MCF 10A (cell line): ENCODE measurements at regions not wholly inside any gene's neighbourhood (a gene's known extent, or its start where the extent isn't known, plus 50 kb on each side); places are given as distances from the start of the nearest gene placed in this dataset.

Source experiments
- BruUV-seq: library from RNA; stranded (reverse); fragments of 400-500 nt; replicated peaks from 2 replicates; lab custom pipeline; 2021; lab: Mats Ljungman, UMichigan
- CTCF ChIA-PET: fragments of 300-600 bp; sonication (Branson Sonifier 250); formaldehyde crosslinking; extraction: SDS; loops from one replicate; lab custom pipeline; 2021; ENCODE audit warnings: antibody characterized with exemption, inconsistent platforms; lab: Yijun Ruan, JAX
- POLR2A ChIA-PET: fragments of 300-600, 350-650 bp; sonication (Branson Sonifier 250); formaldehyde crosslinking; extraction: SDS; loops from one replicate; lab custom pipeline; 2020; ENCODE audit warnings: antibody characterized with exemption, inconsistent platforms; lab: Yijun Ruan, JAX
- DNase-seq: peaks from one replicate; pipeline ENCODE4 v3.0.0-alpha.2; 2018; ENCODE audit not compliant: unreplicated experiment
- H3K27ac Mint-ChIP-seq: one replicate; pipeline ENCODE4 v1.8.0; 2022; ENCODE audit warnings: mild to moderate bottlenecking, low read depth, mixed read lengths; ENCODE audit not compliant: unreplicated experiment
- H3K27me3 Mint-ChIP-seq: one replicate; pipeline ENCODE4 v1.8.0; 2022; ENCODE audit warnings: mixed read lengths; ENCODE audit not compliant: insufficient read depth, unreplicated experiment
- H3K36me3 Mint-ChIP-seq: one replicate; pipeline ENCODE4 v1.8.0; 2022; ENCODE audit warnings: mild to moderate bottlenecking, moderate library complexity, mixed read lengths; ENCODE audit not compliant: insufficient read depth, unreplicated experiment
- H3K4me1 Mint-ChIP-seq: one replicate; pipeline ENCODE4 v1.8.0; 2022; ENCODE audit warnings: mixed read lengths; ENCODE audit not compliant: insufficient read depth, unreplicated experiment
- H3K4me3 Mint-ChIP-seq: one replicate; pipeline ENCODE4 v1.8.0; 2022; ENCODE audit warnings: mild to moderate bottlenecking, moderate library complexity, mixed read lengths; ENCODE audit not compliant: unreplicated experiment
- H3K9me3 Mint-ChIP-seq: one replicate; pipeline ENCODE4 v1.8.0; 2022; ENCODE audit warnings: mixed read lengths; ENCODE audit not compliant: unreplicated experiment
- CTCF ChIP-seq: fragments of 200-600 bp; IDR thresholded peaks from one replicate; pipeline ENCODE4 v1.8.0; 2022; ENCODE audit warnings: antibody characterized with exemption, mild to moderate bottlenecking; ENCODE audit not compliant: unreplicated experiment
- intact Hi-C: fragments of 100-400 bp; cut with micrococcal nuclease; formaldehyde crosslinking; loops from 2 replicates; pipeline ENCODE4 v1.14.1; 2022

- Mint-ChIP-seq H3K27ac (no peak overlapping the region), H3K9me3 (no peaks in the 10 kb centered on the region), H3K4me1 (no peaks in the 10 kb centered on the region), H3K27me3 (no peaks in the 10 kb centered on the region), H3K36me3 (no peaks in the 10 kb centered on the region), H3K4me3 (no peak overlapping the region)
- CTCF ChIA-PET, result no interaction called here
- intact Hi-C loops, result no loop called here
- POLR2A ChIA-PET, result no interaction called here
- no peak for TF ChIP-seq CTCF
- BruUV-seq, result no TSS peak
- DNase-seq, result no peak
Observed at GRCh38 chr4:125951261-125951887, 636.6 kb downstream of the FAT4 start.

GRCh38 chr4:125952631-125953030 lies 637.9 kb downstream of the FAT4 start:
- CTCF ChIA-PET, result interaction anchor here (0.6 to 0.8 kb wide), 2 partner anchors 583 to 1576 kb away, joined by 3 read pairs; no protein-coding TSS in a partner anchor
- H3K4me3 Mint-ChIP-seq, result no peak overlapping the region

GRCh38 chr4:125956276-125956675 lies 641.5 kb downstream of the FAT4 start:
- intact Hi-C loops, result no loop called here
- H3K9me3 Mint-ChIP-seq, result no peaks in the 10 kb centered on the region
- no peaks in the 10 kb centered on the region for H3K27me3 Mint-ChIP-seq
- DNase-seq, result no peak
- no peak overlapping the region for H3K4me3 Mint-ChIP-seq
- BruUV-seq, result no TSS peak
- TF ChIP-seq CTCF, result no peak
- CTCF ChIA-PET, result no interaction called here
- H3K27ac Mint-ChIP-seq, result no peak overlapping the region
- H3K36me3 Mint-ChIP-seq, result no peaks in the 10 kb centered on the region
- no peaks in the 10 kb centered on the region for H3K4me1 Mint-ChIP-seq
- POLR2A ChIA-PET, result no interaction called here

More at GRCh38 chr4:125952631-125953030, 637.9 kb downstream of the FAT4 start:
- no peaks in the 10 kb centered on the region for H3K36me3 Mint-ChIP-seq
- no peaks in the 10 kb centered on the region for H3K9me3 Mint-ChIP-seq
- intact Hi-C loops, result no loop called here
- no peak for DNase-seq
- H3K27me3 Mint-ChIP-seq, result no peaks in the 10 kb centered on the region
- TF ChIP-seq CTCF, result no peak
- no peaks in the 10 kb centered on the region for H3K4me1 Mint-ChIP-seq
- BruUV-seq, result no TSS peak
- POLR2A ChIA-PET, result interaction anchor here (0.7 kb wide), 1 partner anchor 222 kb away, joined by 3 read pairs; no protein-coding TSS in a partner anchor
- no peak overlapping the region for H3K27ac Mint-ChIP-seq

- POLR2A ChIA-PET, result no interaction called here
- CTCF ChIA-PET, result no interaction called here
Observed at GRCh38 chr4:125958519-125958918, 643.8 kb downstream of the FAT4 start.

More at GRCh38 chr4:125958519-125958918, 643.8 kb downstream of the FAT4 start:
- H3K9me3 Mint-ChIP-seq, result no peaks in the 10 kb centered on the region
- TF ChIP-seq CTCF, result no peak
- H3K4me3 Mint-ChIP-seq, result no peak overlapping the region
- no peaks in the 10 kb centered on the region for H3K36me3 Mint-ChIP-seq
- no peak for DNase-seq
- H3K27ac Mint-ChIP-seq, result no peak overlapping the region
- intact Hi-C loops, result no loop called here
- BruUV-seq, result no TSS peak
- no peaks in the 10 kb centered on the region for H3K4me1 Mint-ChIP-seq
- H3K27me3 Mint-ChIP-seq, result no peaks in the 10 kb centered on the region
